Endothelial cell of umbilical vein (primary cell): ENCODE measurements at regions not wholly inside any gene's neighbourhood (a gene's known extent, or its start where the extent isn't known, plus 50 kb on each side); places are given as distances from the start of the nearest gene placed in this dataset.

Source experiments
- BruUV-seq: library from RNA; stranded (reverse); fragments of 400-500 nt; replicated peaks from 2 replicates; lab custom pipeline; 2021; lab: Mats Ljungman, UMichigan
- CTCF ChIA-PET: fragments of 300-600, 350-600 bp; sonication (Branson Sonifier 250); formaldehyde crosslinking; loops from one replicate; lab custom pipeline; 2021; ENCODE audit warnings: antibody characterized with exemption, inconsistent platforms; lab: Charles Lee
- POLR2A ChIA-PET: fragments of 300-600, 350-600 bp; sonication (Branson Sonifier 250); formaldehyde crosslinking; loops from one replicate; lab custom pipeline; 2021; ENCODE audit warnings: antibody characterized with exemption, inconsistent platforms; lab: Charles Lee
- DNase-seq: peaks from one replicate; pipeline ENCODE4 v3.0.0-alpha.2; 2011; ENCODE audit warnings: low read depth, low spot score
- FAIRE-seq: peaks from 2 replicates; lab custom pipeline; 2011; peaks lifted over from hg19 to GRCh38; lab: Jason Lieb, UNC
- H2AFZ ChIP-seq: 2 replicates; pipeline ENCODE4 v1.6.0; 2012; ENCODE audit warnings: low read depth, low read length, control low read depth, inconsistent platforms
- H3K27ac ChIP-seq: 2 replicates; pipeline ENCODE4 v1.5.1; 2011; ENCODE audit warnings: low read depth, mild to moderate bottlenecking, control low read depth, low read length, moderate library complexity; ENCODE audit not compliant: insufficient read depth
- H3K27me3 ChIP-seq, 2 experiments: 2 replicates each; pipeline versions ENCODE4 v1.6.0 to v1.6.1; 2011; ENCODE audit warnings: low read length in 2 of 2, mixed read lengths in 1 of 2; ENCODE audit not compliant: control insufficient read depth in 2 of 2, insufficient read depth in 2 of 2
- H3K36me3 ChIP-seq, 2 experiments: 2 replicates in 1 of 2; 3 replicates in 1 of 2; pipeline ENCODE4 v1.5.1; 2011; ENCODE audit warnings: low read length in 2 of 2, mild to moderate bottlenecking in 1 of 2, moderate library complexity in 1 of 2; ENCODE audit not compliant: control insufficient read depth in 2 of 2, insufficient read depth in 2 of 2; ENCODE audit errors: extremely low read depth in 1 of 2
- H3K4me1 ChIP-seq: 3 replicates; pipeline ENCODE4 v1.5.1; 2011; ENCODE audit warnings: mild to moderate bottlenecking, low read length; ENCODE audit not compliant: control insufficient read depth, insufficient read depth; ENCODE audit errors: extremely low read depth
- H3K4me2 ChIP-seq: 2 replicates; pipeline ENCODE4 v1.6.1; 2011; ENCODE audit warnings: low read length, control low read depth, mixed read lengths; ENCODE audit not compliant: insufficient read depth
- H3K4me3 ChIP-seq, 3 experiments: fragments of 200-600 bp in 1 of 3; sonication (generic), shearing (Covaris generic) in 1 of 3; replicated peaks in 1 of 3; 2 replicates each; pipeline ENCODE4 v1.5.1; 2011 to 2016; ENCODE audit warnings: control low read depth in 3 of 3, low read length in 3 of 3, mild to moderate bottlenecking in 2 of 3, inconsistent platforms in 1 of 3, low read depth in 1 of 3, moderate library complexity in 1 of 3; ENCODE audit not compliant: insufficient read depth in 1 of 3
- H3K79me2 ChIP-seq: 2 replicates; pipeline ENCODE4 v1.6.0; 2012; ENCODE audit warnings: low read length, inconsistent platforms; ENCODE audit not compliant: control insufficient read depth, insufficient read depth
- H3K9ac ChIP-seq: replicated peaks from 2 replicates; pipeline ENCODE3; 2011; ENCODE audit warnings: low read length, control low read depth; ENCODE audit not compliant: insufficient read depth; ENCODE audit errors: extremely low read depth
- H3K9me1 ChIP-seq: replicated peaks from 3 replicates; pipeline ENCODE4 v1.6.0; 2011; ENCODE audit warnings: mild to moderate bottlenecking, low read length; ENCODE audit not compliant: control insufficient read depth, insufficient read depth; ENCODE audit errors: extremely low read depth
- H3K9me3 ChIP-seq: replicated peaks from 2 replicates; pipeline ENCODE4 v1.5.1; 2012; ENCODE audit warnings: low read length, inconsistent platforms; ENCODE audit not compliant: control insufficient read depth, insufficient read depth
- H4K20me1 ChIP-seq: replicated peaks from 2 replicates; pipeline ENCODE3; 2011; ENCODE audit warnings: mild to moderate bottlenecking, low read length; ENCODE audit not compliant: control insufficient read depth, insufficient read depth; ENCODE audit errors: extremely low read depth
- EZH2 ChIP-seq: IDR thresholded peaks from 2 replicates; pipeline ENCODE4 v1.6.1; 2012; ENCODE audit warnings: borderline replicate concordance, low read depth, mild to moderate bottlenecking, moderate library complexity, low read length, inconsistent platforms; ENCODE audit not compliant: severe bottlenecking
- FOS ChIP-seq: IDR thresholded peaks from 2 replicates; pipeline ENCODE4 v1.6.1; 2011; ENCODE audit warnings: mild to moderate bottlenecking, low read length, moderate library complexity, borderline replicate concordance; ENCODE audit not compliant: insufficient read depth
- GATA2 ChIP-seq: IDR thresholded peaks from 2 replicates; pipeline ENCODE4 v1.7.0; 2011; ENCODE audit warnings: low read depth, mild to moderate bottlenecking, moderate library complexity, mixed read lengths, low read length; ENCODE audit not compliant: insufficient read length, insufficient read depth
- JUN ChIP-seq: IDR thresholded peaks from 2 replicates; pipeline ENCODE4 v1.6.1; 2011; ENCODE audit warnings: borderline replicate concordance, low read depth; ENCODE audit not compliant: insufficient read length, insufficient read depth
- MYC ChIP-seq: IDR thresholded peaks from one replicate; pipeline ENCODE4 v1.6.1; 2011; ENCODE audit warnings: mild to moderate bottlenecking, low read depth, low read length
- POLR2A ChIP-seq: IDR thresholded peaks from 2 replicates; pipeline ENCODE4 v1.6.1; 2012; ENCODE audit warnings: low read depth, mild to moderate bottlenecking, control low read depth, low read length
- POLR2AphosphoS5 ChIP-seq: IDR thresholded peaks from 2 replicates; pipeline ENCODE4 v1.6.1; 2012; ENCODE audit warnings: low read depth, mild to moderate bottlenecking, control low read depth, low read length, moderate library complexity; ENCODE audit not compliant: insufficient read depth
- dilution Hi-C: fragments of 300-500 bp; cut with MboI; formaldehyde crosslinking; loops from one replicate; pipeline ENCODE4 v1.15.0; 2019; ENCODE audit warnings: low sequenced_read_pairs; ENCODE audit not compliant: extremely low pct_ligation_motif_present
- intact Hi-C: fragments of 100-400 bp; cut with micrococcal nuclease; formaldehyde crosslinking; loops from one replicate; pipeline ENCODE4 v1.10.0; 2022
- TF ChIP-seq, protein P1 (sequence below), 2 donors: IDR thresholded peaks; 1 replicate in 1 of 2; 2 replicates in 1 of 2; pipeline ENCODE4 v1.5.1; 2011; ENCODE audit warnings: low read length in 2 of 2, mild to moderate bottlenecking in 2 of 2, moderate library complexity in 2 of 2, control low read depth in 1 of 2, inconsistent platforms in 1 of 2, low read depth in 1 of 2; ENCODE audit not compliant: insufficient read depth in 1 of 2; ENCODE audit errors: extremely low read depth in 1 of 2
- TF ChIP-seq, protein P2 (sequence below): IDR thresholded peaks from 2 replicates; pipeline ENCODE4 v1.6.1; 2011; ENCODE audit not compliant: insufficient read depth, insufficient read length

DNA sequence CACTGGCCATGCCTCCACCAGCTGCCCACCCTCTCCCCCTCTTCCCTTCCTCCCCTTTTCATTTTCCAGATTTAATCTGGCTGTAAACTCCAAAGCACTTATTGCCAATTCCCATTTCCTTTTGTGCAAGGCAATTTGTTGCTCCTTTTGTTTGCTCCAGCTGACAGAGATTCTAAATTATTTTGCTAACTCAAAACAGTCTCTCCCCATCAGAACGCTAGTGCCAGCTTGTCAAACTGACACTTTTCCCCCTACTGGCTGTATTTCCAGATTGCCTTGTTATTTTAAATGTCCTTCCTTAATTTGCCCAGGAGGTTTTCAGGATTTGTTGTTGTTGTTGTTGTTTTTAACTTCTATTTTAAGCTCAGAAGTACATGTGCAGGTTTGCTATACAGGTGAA, 57.0 kb upstream of the PAK1 start:
- no peak overlapping the region for H3K4me2 ChIP-seq
- H3K4me3 ChIP-seq: no peak overlapping the region
- no peak overlapping the region for H2AFZ ChIP-seq

More for the DNA sequence above, 57.0 kb upstream of the PAK1 start:
- TF ChIP-seq MYC (no peak), GATA2 (no peak), POLR2A (no peak), JUN (no peak), EZH2 (no peak), FOS (no peak), POLR2AphosphoS5 (no peak)
- TF ChIP-seq, protein P1, sequence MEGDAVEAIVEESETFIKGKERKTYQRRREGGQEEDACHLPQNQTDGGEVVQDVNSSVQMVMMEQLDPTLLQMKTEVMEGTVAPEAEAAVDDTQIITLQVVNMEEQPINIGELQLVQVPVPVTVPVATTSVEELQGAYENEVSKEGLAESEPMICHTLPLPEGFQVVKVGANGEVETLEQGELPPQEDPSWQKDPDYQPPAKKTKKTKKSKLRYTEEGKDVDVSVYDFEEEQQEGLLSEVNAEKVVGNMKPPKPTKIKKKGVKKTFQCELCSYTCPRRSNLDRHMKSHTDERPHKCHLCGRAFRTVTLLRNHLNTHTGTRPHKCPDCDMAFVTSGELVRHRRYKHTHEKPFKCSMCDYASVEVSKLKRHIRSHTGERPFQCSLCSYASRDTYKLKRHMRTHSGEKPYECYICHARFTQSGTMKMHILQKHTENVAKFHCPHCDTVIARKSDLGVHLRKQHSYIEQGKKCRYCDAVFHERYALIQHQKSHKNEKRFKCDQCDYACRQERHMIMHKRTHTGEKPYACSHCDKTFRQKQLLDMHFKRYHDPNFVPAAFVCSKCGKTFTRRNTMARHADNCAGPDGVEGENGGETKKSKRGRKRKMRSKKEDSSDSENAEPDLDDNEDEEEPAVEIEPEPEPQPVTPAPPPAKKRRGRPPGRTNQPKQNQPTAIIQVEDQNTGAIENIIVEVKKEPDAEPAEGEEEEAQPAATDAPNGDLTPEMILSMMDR (IDR thresholded peaks at IDR 0.05; ENCODE audit: extremely low read depth in 1 of 2, insufficient read depth in 1 of 2, low read depth in 1 of 2, low read length in 2 of 2): no peak
- TF ChIP-seq, protein P2, sequence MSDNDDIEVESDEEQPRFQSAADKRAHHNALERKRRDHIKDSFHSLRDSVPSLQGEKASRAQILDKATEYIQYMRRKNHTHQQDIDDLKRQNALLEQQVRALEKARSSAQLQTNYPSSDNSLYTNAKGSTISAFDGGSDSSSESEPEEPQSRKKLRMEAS: no peak
- intact Hi-C loops (no loop called here), dilution Hi-C loops (no loop called here)
- CTCF ChIA-PET: interaction anchor here (0.9 to 1.3 kb wide), 3 partner anchors 18 to 336 kb away, joined by 3 to 6 read pairs (median 3); no protein-coding TSS in a partner anchor
- Histone ChIP-seq H4K20me1 (no peaks in the 10 kb centered on the region), H3K9ac (no peak overlapping the region), H3K27me3 (no peaks in the 10 kb centered on the region), H3K9me3 (no peaks in the 10 kb centered on the region), H3K36me3 (no peaks in the 10 kb centered on the region), H3K4me1 (no peaks in the 10 kb centered on the region), H3K27ac (no peak overlapping the region), H3K79me2 (no peaks in the 10 kb centered on the region), H3K9me1 (no peaks in the 10 kb centered on the region)
- POLR2A ChIA-PET: no interaction called here
- no peak for DNase-seq
- BruUV-seq: no TSS peak
- no peak for FAIRE-seq
